Forelimb muscle (tissue), 1 donor: ENCODE measurements at regions not wholly inside any gene's neighbourhood (a gene's known extent, or its start where the extent isn't known, plus 50 kb on each side); places are given as distances from the start of the nearest gene placed in this dataset.

Experiments
- DNase-seq: peaks from one replicate; pipeline ENCODE4 v3.0.0-alpha.2; 2013; ENCODE audit warnings: low read depth

GRCh38 chr4:30939684-30940083 lies 219.5 kb downstream of the PCDH7 start:
- DNase-seq = no peak

GRCh38 chr4:30941641-30942040 lies 221.5 kb downstream of the PCDH7 start:
- DNase-seq = no peak

GRCh38 chr4:30943356-30943755 lies 223.2 kb downstream of the PCDH7 start:
- DNase-seq = no peak

DNA sequence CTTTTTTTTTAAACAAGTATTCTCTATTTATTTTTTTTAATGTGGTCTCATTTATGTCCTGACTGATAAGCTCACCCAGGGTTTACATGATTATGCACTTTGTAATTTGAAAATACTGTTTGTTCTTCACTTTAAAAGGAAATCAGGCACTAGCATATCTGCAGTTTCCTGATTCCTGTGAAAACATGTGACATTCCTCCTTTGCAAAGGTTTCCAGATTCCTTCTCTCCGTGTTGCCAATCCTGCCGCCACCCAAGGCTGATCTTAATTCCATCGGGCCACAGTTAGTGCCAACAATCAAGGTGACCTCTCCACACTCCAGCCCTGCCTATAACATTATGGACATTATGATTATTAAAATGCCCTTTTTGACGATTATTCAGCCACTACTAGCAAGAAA lies 225.4 kb downstream of the PCDH7 start:
- no peak for DNase-seq

DNA sequence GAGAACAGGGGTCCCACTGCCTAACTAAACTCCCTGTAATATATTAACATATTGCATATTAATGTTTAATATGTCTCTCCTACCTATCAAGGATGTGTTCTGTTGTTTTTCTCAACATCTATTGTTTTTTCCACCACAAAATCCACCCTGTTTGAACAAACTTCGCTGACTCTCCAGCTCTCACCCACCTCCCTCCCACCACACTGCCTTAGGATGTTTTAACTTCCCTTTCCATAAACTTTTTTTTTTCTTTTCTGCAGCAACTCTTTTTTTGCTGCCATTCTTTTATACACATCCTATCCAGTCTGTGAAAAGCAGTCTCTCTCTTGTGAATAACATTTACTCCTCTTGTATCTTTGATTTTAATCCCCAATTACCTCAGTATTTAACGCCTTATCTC lies 226.1 kb downstream of the PCDH7 start:
- no peak for DNase-seq

DNA sequence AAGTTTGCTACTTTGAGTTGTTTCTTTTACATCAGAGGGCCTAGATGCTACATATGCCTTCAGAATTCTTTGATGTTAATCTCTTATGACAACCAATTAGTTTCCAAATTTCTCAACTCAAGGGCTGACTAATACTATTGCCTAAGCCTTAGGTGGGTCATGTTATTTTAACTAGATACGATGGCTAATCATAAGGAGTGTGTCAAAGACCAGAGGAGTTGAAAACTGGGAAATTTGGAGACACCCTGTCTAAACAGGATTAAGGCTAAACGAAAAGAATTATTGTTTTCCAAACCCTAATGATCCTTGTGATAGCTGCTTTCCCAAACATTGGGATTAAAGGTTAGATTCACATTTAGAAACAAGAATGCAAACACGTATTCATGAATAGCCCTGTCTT lies 228.5 kb downstream of the PCDH7 start:
- no peak for DNase-seq

- no peak for DNase-seq
Measured at GRCh38 chr4:30950737-30951136, 230.6 kb downstream of the PCDH7 start.

- no peak for DNase-seq
Measured at GRCh38 chr4:30952526-30953219, 232.5 kb downstream of the PCDH7 start.

- DNase-seq = no peak
Measured at GRCh38 chr4:30953799-30954198, 233.6 kb downstream of the PCDH7 start.

- DNase-seq = no peak
Measured at GRCh38 chr4:30956916-30957315, 236.7 kb downstream of the PCDH7 start.

- no peak for DNase-seq
Measured at GRCh38 chr4:30957706-30958105, 237.5 kb downstream of the PCDH7 start.

DNA sequence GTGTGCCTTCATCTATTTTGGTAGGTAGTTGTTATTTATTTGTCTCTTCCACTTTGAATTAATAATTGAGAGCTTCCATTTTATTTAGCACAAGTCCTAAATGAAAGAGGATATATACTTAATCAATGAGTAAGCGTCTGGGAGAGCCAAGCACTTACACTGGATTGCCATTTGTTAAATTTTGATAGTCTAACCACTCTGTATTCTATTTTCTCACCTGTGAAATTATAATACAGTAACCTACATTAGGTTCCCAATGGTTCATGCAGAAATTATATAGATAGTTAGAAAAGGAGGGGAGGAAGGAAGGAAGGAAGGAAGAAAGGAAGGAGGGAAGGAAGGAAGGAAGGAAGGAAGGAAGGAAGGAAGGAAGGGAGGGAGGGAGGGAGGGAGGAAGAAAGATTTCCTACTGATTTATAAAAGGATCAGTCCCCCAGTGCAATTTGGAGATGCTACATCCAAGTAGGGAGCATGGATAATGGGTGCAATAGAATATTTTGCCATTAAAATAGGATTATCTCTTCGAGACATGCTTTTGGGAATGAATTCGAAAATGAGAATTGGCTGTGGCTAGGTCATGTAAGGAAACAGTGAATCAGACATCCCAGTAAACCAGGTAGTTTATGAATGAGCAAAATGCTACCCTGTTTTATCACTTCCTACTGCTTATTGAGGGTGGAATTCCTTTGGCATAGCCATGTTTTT lies 239.8 kb downstream of the PCDH7 start:
- no peak for DNase-seq

- DNase-seq = no peak
Measured at GRCh38 chr4:30962939-30963338, 242.8 kb downstream of the PCDH7 start.

DNA sequence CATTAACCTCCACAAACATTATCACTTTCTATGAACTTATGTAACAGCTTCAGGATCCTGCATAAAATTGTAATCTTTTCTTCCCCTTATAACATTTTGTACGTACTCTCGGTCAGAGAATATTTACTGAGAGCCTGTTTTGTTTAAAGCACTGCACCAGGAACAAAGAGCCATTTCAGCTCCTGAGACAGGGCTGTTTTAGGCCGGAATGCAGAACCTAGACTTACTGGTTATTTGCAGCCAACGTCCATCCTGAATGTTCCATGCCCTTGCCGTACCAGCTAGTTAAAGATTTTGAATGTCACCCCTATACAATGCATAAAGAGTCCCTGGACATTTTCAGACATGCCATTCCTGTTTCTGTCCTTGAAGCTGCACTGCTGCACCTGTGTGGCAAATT lies 248.8 kb downstream of the PCDH7 start:
- no peak for DNase-seq

GRCh38 chr4:30972542-30972941 lies 252.4 kb downstream of the PCDH7 start:
- no peak for DNase-seq

DNA sequence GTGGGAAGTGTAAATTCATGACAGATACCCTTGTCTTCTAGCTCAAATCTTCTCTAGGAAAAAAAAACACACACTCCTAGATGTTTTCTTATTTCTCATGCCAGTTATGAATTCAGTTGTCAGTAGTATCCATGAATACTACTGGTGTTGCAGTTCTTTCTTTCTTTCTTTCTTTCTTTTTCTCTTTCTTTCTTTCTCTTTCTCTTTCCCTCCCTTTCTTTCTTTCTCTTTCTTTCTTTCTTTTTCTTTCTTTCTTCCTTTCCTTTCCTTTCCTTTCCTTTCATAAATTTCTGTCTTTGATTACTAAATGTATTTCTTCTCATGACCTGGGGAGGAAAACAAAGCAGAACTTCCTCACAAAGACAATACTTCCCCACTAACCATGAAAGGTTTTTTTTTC lies 253.8 kb downstream of the PCDH7 start:
- DNase-seq = no peak

GRCh38 chr4:30979402-30979801 lies 259.2 kb downstream of the PCDH7 start:
- DNase-seq = no peak

DNA sequence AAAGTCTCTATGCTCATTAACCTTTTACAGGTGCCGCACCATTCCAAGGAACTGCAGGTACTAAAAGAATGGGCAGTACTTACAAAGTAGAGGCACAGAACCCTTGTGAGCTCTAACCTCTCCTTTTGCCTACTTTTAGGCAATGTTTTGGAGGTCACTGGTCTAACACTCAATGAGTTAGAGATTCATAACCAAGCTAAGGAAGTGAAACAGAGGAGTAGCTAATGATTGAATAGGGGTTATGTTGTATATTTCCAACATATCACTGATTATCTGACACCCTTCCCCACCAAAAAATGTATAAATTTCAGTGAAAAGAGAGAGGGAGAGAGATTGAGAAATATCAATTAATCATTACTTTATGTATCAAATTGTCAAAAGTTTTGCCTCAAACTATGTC lies 269.3 kb downstream of the PCDH7 start:
- DNase-seq = no peak

DNA sequence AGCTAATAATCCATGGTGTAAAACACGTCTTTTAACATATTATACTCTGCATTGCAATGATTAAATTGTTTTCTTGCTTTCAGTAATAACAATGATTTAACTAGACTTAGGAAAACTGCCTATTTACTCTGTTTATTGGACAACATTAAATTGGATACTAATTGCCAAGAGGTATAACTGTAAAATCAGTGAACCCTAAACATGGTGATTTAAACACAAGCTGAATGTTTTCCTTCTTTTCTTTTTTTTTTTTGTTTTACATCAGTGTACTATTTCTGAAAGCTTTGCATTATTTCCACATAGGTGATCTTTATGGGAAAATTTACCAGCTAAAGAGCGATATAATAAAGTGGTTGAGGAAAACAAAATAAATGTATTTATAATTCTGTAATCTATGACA lies 276.7 kb downstream of the PCDH7 start:
- no peak for DNase-seq

DNA sequence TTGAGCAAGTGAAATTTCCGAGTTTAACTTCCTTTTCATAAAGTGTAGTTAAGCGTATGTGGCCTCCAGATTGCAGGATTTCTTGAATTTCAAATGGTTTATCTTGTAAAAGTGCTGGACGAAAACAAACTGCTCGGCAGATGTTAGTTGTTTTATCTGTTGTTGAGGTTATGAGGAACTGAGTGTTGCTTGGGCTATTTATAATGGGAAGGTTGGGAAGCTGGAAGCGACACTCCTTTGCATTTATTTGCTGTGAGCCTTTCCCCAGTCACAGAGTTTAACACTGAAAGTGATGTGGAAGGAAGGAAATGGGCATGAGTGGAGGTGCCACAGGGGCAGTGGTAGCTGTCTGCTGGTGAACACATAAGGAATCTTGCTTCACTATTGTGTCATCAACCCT lies 284.9 kb downstream of the PCDH7 start:
- DNase-seq = no peak

GRCh38 chr4:31007858-31008257 lies 287.7 kb downstream of the PCDH7 start:
- DNase-seq = no peak

GRCh38 chr4:31009926-31010325 lies 289.8 kb downstream of the PCDH7 start:
- no peak for DNase-seq

- DNase-seq = no peak
Measured at GRCh38 chr4:31015123-31015522, 295.0 kb downstream of the PCDH7 start.
